Liver (tissue), 8 donors: ENCODE measurements at regions not wholly inside any gene's neighbourhood (a gene's known extent, or its start where the extent isn't known, plus 50 kb on each side); places are given as distances from the start of the nearest gene placed in this dataset.

Experiments used
- DNase-seq: peaks from one replicate; pipeline ENCODE4 v3.0.0-alpha.2; 2017; ENCODE audit warnings: low spot score
- H3K27ac ChIP-seq, 2 donors: one replicate each; pipeline ENCODE4 v1.7.0; 2013; ENCODE audit warnings: inconsistent platforms in 2 of 2, low read length in 2 of 2, control low read depth in 1 of 2, low read depth in 1 of 2, mild to moderate bottlenecking in 1 of 2
- H3K27me3 ChIP-seq, 4 donors: one replicate each; pipeline versions ENCODE4 v1.6.1 to v1.7.0; 2013; ENCODE audit warnings: low read length in 3 of 4, inconsistent platforms in 1 of 4, mild to moderate bottlenecking in 1 of 4, moderate library complexity in 1 of 4; ENCODE audit not compliant: control insufficient read depth in 4 of 4, insufficient read depth in 4 of 4
- H3K36me3 ChIP-seq, 4 donors: one replicate each; pipeline versions ENCODE4 v1.6.1 to v1.7.0; 2013; ENCODE audit warnings: low read length in 3 of 4, mild to moderate bottlenecking in 3 of 4, low read depth in 1 of 4, moderate library complexity in 1 of 4; ENCODE audit not compliant: control insufficient read depth in 4 of 4, insufficient read depth in 3 of 4
- H3K4me1 ChIP-seq, 4 donors: one replicate each; pipeline versions ENCODE4 v1.6.1 to v1.7.0; 2013; ENCODE audit warnings: low read length in 3 of 4, mild to moderate bottlenecking in 3 of 4, moderate library complexity in 1 of 4; ENCODE audit not compliant: control insufficient read depth in 4 of 4, insufficient read depth in 4 of 4
- H3K4me3 ChIP-seq, 3 donors: one replicate each; pipeline versions ENCODE4 v1.6.1 to v1.7.0; 2013; ENCODE audit warnings: low read length in 3 of 3, control low read depth in 1 of 3, low read depth in 1 of 3, mild to moderate bottlenecking in 1 of 3
- H3K9ac ChIP-seq, 2 donors: one replicate each; pipeline ENCODE4 v1.7.0; 2013; ENCODE audit warnings: low read length in 2 of 2, mild to moderate bottlenecking in 2 of 2, moderate library complexity in 2 of 2, control low read depth in 1 of 2, low read depth in 1 of 2
- H3K9me3 ChIP-seq, 4 donors: one replicate each; pipeline versions ENCODE4 v1.6.1 to v1.7.0; 2013; ENCODE audit warnings: low read length in 3 of 4; ENCODE audit not compliant: control insufficient read depth in 4 of 4
- ATF3 ChIP-seq: IDR thresholded peaks from 2 replicates; pipeline ENCODE4 v1.6.1; 2016; ENCODE audit warnings: antibody characterized with exemption
- CTCF ChIP-seq: fragments of 150-350 bp; IDR thresholded peaks from 2 replicates; pipeline ENCODE4 v1.5.1; 2017; ENCODE audit warnings: improper control_type of control experiment, low read depth, low read length; ENCODE audit not compliant: missing input control
- EGR1 ChIP-seq, 2 donors: IDR thresholded peaks; 2 replicates each; pipeline ENCODE4 v1.6.1; 2016 to 2018; ENCODE audit warnings: antibody characterized with exemption in 2 of 2, low read depth in 2 of 2
- FOXA1 ChIP-seq: IDR thresholded peaks from 2 replicates; pipeline ENCODE4 v1.6.1; 2016; ENCODE audit warnings: antibody characterized with exemption
- FOXA2 ChIP-seq: IDR thresholded peaks from 2 replicates; pipeline ENCODE4 v1.6.1; 2016; ENCODE audit warnings: antibody characterized with exemption
- GABPA ChIP-seq, 2 donors: IDR thresholded peaks in 1 of 2; conservative IDR thresholded peaks in 1 of 2; 2 replicates each; pipeline ENCODE4 v1.6.1; 2016; ENCODE audit warnings: antibody characterized with exemption in 2 of 2, mild to moderate bottlenecking in 1 of 2, moderate library complexity in 1 of 2
- HNF4A ChIP-seq, 2 donors: conservative IDR thresholded peaks; 2 replicates each; pipeline ENCODE4 v1.6.1; 2016; ENCODE audit warnings: antibody characterized with exemption in 2 of 2, mild to moderate bottlenecking in 2 of 2
- HNF4G ChIP-seq: IDR thresholded peaks from 2 replicates; pipeline ENCODE4 v1.6.1; 2016; ENCODE audit warnings: antibody characterized with exemption
- JUND ChIP-seq, 2 donors: IDR thresholded peaks; 2 replicates each; pipeline ENCODE4 v1.6.1; 2016; ENCODE audit warnings: antibody characterized with exemption in 2 of 2
- MAX ChIP-seq: IDR thresholded peaks from 2 replicates; pipeline ENCODE4 v1.6.1; 2016; ENCODE audit warnings: antibody characterized with exemption
- NR2F2 ChIP-seq: IDR thresholded peaks from 2 replicates; pipeline ENCODE4 v1.6.1; 2016; ENCODE audit warnings: antibody characterized with exemption
- RAD21 ChIP-seq, 2 donors: IDR thresholded peaks; 2 replicates each; pipeline ENCODE4 v1.6.1; 2016; ENCODE audit warnings: antibody characterized with exemption in 2 of 2, mild to moderate bottlenecking in 2 of 2
- REST ChIP-seq: IDR thresholded peaks from 2 replicates; pipeline ENCODE4 v1.6.1; 2016; ENCODE audit warnings: antibody characterized with exemption, mild to moderate bottlenecking
- RXRA ChIP-seq, 2 donors: IDR thresholded peaks; 2 replicates each; pipeline ENCODE4 v1.6.1; 2017 to 2018; ENCODE audit warnings: antibody characterized with exemption in 2 of 2, mild to moderate bottlenecking in 1 of 2
- SP1 ChIP-seq: IDR thresholded peaks from 2 replicates; pipeline ENCODE4 v1.6.1; 2018; ENCODE audit warnings: antibody characterized with exemption, mild to moderate bottlenecking
- TAF1 ChIP-seq: conservative IDR thresholded peaks from 2 replicates; pipeline ENCODE4 v1.6.1; 2016; ENCODE audit warnings: antibody characterized with exemption, mild to moderate bottlenecking
- YY1 ChIP-seq: IDR thresholded peaks from 2 replicates; pipeline ENCODE4 v1.6.1; 2016; ENCODE audit warnings: antibody characterized with exemption, mild to moderate bottlenecking
- ZBTB33 ChIP-seq: IDR thresholded peaks from 2 replicates; pipeline ENCODE4 v1.6.1; 2016; ENCODE audit warnings: antibody characterized with exemption
- WGBS: extraction: QIAGEN DNeasy Blood & Tissue Kit; methylation state at CpG from one replicate; pipeline ENCODE4 v1.1.7; 2013; 5-methylcytosine and 5-hydroxymethylcytosine counted together
- donor health status: healthy.
- donor health status: healthy.
- donor health status: healthy.
- donor health status: healthy.
- donor health status: healthy.

- DNase-seq = no peak
- Histone ChIP-seq H3K4me3 (no peak overlapping the region), H3K36me3 (no peaks in the 10 kb centered on the region), H3K9me3 (no peaks in the 10 kb centered on the region), H3K9ac (no peak overlapping the region), H3K4me1 (peaks cover 0 to 2% (median 0%) of the 10 kb centered on the region in 4 donors), H3K27ac (no peak overlapping the region), H3K27me3 (no peaks in the 10 kb centered on the region)
- 70% methylated on average over 3 of the region's 3 CpGs for WGBS
- TF ChIP-seq CTCF (no peak), TAF1 (no peak), RXRA (IDR thresholded peaks at IDR 0.05) (no peak), ATF3 (no peak), REST (no peak), HNF4G (no peak), RAD21 (IDR thresholded peaks at IDR 0.05) (no peak)
Observed at GRCh38 chr21:20515446-20515845, 482.8 kb upstream of the NCAM2 start.

- no peak for TF ChIP-seq MAX
- no peak for TF ChIP-seq HNF4G
- no peak for TF ChIP-seq HNF4A (conservative IDR thresholded peaks at IDR 0.05)
- no peak for TF ChIP-seq NR2F2
- no peak for TF ChIP-seq GABPA (IDR thresholded peaks at IDR 0.05 in 1 of 2, conservative IDR thresholded peaks at IDR 0.05 in 1 of 2)
- no peak for TF ChIP-seq RAD21 (IDR thresholded peaks at IDR 0.05)
- no peak for TF ChIP-seq ZBTB33
- TF ChIP-seq YY1 = no peak
- TF ChIP-seq EGR1 (IDR thresholded peaks at IDR 0.05; ENCODE audit: low read depth in 2 of 2) = no peak
- TF ChIP-seq FOXA1 = no peak
- no peak for TF ChIP-seq REST
- TF ChIP-seq SP1 = no peak
- no peak for TF ChIP-seq ATF3
- no peak for TF ChIP-seq RXRA (IDR thresholded peaks at IDR 0.05)
- no peak for TF ChIP-seq CTCF
- no peak for TF ChIP-seq TAF1
- no peak for TF ChIP-seq JUND (IDR thresholded peaks at IDR 0.05)
- no peak for TF ChIP-seq FOXA2
- H3K27me3 ChIP-seq = no peaks in the 10 kb centered on the region
- peaks cover 0 to 2% (median 0%) of the 10 kb centered on the region in 4 donors for H3K4me1 ChIP-seq
- H3K27ac ChIP-seq = no peak overlapping the region
- WGBS = 67% methylated on average over 3 of the region's 3 CpGs
- DNase-seq = no peak
- H3K9ac ChIP-seq = no peak overlapping the region
- H3K9me3 ChIP-seq = no peaks in the 10 kb centered on the region
- H3K4me3 ChIP-seq = no peak overlapping the region
- no peaks in the 10 kb centered on the region for H3K36me3 ChIP-seq
Observed at GRCh38 chr21:20519076-20519475, 479.1 kb upstream of the NCAM2 start.
